ENCODE measurements at regions not wholly inside any gene's neighbourhood (a gene's known extent, or its start where the extent isn't known, plus 50 kb on each side); places are given as distances from the start of the nearest gene placed in this dataset.

DNA sequence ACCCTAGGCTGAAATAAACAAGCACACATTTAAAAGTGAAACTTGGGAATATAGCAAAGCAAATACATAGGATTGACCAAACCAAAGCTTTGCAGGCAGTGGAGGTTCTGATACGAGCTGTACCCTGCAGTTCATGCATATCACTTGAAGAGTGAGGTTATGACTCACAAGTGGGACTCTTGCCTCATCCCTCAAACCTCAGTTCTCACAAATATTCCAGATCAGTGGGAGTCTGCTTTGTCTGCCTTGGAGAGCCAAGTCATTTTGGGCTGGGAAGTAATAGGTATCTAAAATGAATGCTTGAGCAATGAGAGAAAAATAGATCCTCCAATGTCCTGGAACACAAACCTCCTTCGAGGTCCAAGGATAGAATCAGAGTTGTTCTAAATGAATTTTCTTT, 116.4 kb downstream of the LRIG3 start:
- H3K9ac ChIP-seq (ENCODE audit: low read depth in 1 of 2, low read length in 2 of 2) = no peak overlapping the region
- H3K27ac ChIP-seq (ENCODE audit: low read depth, low read length) = no peak overlapping the region
- H3K4me1 ChIP-seq (ENCODE audit: control insufficient read depth in 1 of 2, insufficient read depth in 2 of 2, low read length in 2 of 2) = no peaks in the 10 kb centered on the region
- no peaks in the 10 kb centered on the region for H3K36me3 ChIP-seq (ENCODE audit: control insufficient read depth in 1 of 2, insufficient read depth in 2 of 2, low read length in 2 of 2)
- no peaks in the 10 kb centered on the region for H3K9me3 ChIP-seq (ENCODE audit: control insufficient read depth in 1 of 2, low read length in 2 of 2)
- no peaks in the 10 kb centered on the region for H3K27me3 ChIP-seq (ENCODE audit: control insufficient read depth in 1 of 2, insufficient read depth in 2 of 2, low read length in 2 of 2)
- H3K4me3 ChIP-seq (ENCODE audit: low read depth in 1 of 2, low read length in 2 of 2) = no peak overlapping the region

DNA sequence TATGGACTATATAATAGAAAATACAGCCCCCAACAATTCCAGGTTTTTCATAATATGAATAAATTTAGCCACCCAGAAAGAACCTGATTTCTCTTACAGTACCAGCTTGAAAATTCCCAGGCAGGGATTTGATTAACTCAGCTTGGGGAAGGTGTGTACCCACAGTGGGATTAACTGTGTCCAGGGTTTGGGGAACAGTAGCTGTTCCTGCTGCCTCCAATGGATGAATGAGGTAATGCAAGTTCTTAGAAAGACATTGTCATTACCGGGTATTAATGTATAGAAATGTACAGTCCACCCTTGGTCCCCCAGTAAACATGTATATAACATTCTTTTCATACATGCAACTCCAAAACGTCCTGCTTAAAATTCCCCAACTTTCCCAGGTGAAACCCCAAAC, 115.6 kb downstream of the LRIG3 start:
- Histone ChIP-seq H3K27me3 (ENCODE audit: control insufficient read depth in 1 of 2, insufficient read depth in 2 of 2, low read length in 2 of 2) (no peaks in the 10 kb centered on the region), H3K4me1 (ENCODE audit: control insufficient read depth in 1 of 2, insufficient read depth in 2 of 2, low read length in 2 of 2) (no peaks in the 10 kb centered on the region), H3K9ac (ENCODE audit: low read depth in 1 of 2, low read length in 2 of 2) (no peak overlapping the region), H3K27ac (ENCODE audit: low read depth, low read length) (no peak overlapping the region), H3K36me3 (ENCODE audit: control insufficient read depth in 1 of 2, insufficient read depth in 2 of 2, low read length in 2 of 2) (no peaks in the 10 kb centered on the region), H3K4me3 (ENCODE audit: low read depth in 1 of 2, low read length in 2 of 2) (no peak overlapping the region), H3K9me3 (ENCODE audit: control insufficient read depth in 1 of 2, low read length in 2 of 2) (no peaks in the 10 kb centered on the region)

DNA sequence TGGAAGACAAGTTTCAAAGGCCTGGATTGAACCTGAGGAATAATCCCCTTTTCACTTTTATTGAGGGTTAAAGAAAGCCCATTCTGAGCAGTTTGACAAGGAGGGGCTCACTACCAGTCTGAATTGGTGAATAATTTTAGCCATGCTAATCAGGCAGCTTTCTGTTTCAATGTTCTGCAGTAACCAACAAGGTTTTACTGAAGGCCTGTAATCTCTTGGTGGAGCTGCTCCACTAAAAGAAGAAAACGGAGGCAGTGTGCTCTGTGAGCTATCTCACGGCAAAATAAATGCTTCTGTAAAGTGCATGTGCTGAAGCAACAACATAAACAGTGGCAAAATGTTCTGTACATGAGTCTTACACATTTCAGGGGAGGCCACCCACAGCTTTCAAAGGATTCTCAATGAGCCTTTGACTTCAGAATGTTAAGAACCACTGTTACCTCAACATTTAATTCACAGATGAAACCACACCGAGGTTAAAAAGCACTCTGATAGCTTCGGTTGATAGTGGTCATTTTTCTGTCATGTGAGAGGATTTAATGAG, 111.2 kb downstream of the LRIG3 start:
- Histone ChIP-seq H3K36me3 (ENCODE audit: control insufficient read depth in 1 of 2, insufficient read depth in 2 of 2, low read length in 2 of 2) (no peaks in the 10 kb centered on the region), H3K27me3 (ENCODE audit: control insufficient read depth in 1 of 2, insufficient read depth in 2 of 2, low read length in 2 of 2) (no peaks in the 10 kb centered on the region), H3K9me3 (ENCODE audit: control insufficient read depth in 1 of 2, low read length in 2 of 2) (no peaks in the 10 kb centered on the region), H3K27ac (ENCODE audit: low read depth, low read length) (no peak overlapping the region), H3K4me1 (ENCODE audit: control insufficient read depth in 1 of 2, insufficient read depth in 2 of 2, low read length in 2 of 2) (no peaks in the 10 kb centered on the region), H3K4me3 (ENCODE audit: low read depth in 1 of 2, low read length in 2 of 2) (no peak overlapping the region), H3K9ac (ENCODE audit: low read depth in 1 of 2, low read length in 2 of 2) (no peak overlapping the region)

DNA sequence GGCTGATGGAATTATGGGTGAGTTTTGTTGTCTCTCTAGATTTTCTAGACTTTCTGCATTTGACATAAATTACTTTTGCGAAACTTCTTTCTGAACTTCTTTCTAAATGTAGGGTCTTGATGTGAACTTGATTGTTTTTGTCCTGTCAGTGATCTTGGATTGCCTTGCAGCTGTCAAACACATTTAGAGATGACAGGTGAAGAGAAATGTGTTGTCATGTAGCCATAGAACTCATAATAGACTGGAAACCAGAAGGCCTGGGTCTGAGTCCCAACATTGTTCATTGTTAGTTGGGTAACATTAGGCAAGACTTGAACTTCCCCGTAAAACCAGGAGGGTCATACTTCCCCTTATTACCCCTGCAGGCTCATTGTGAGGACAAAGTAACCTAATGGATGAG, 109.0 kb downstream of the LRIG3 start:
- no peaks in the 10 kb centered on the region for H3K9me3 ChIP-seq (ENCODE audit: control insufficient read depth in 1 of 2, low read length in 2 of 2)
- H3K4me3 ChIP-seq (ENCODE audit: low read depth in 1 of 2, low read length in 2 of 2) = no peak overlapping the region
- H3K36me3 ChIP-seq (ENCODE audit: control insufficient read depth in 1 of 2, insufficient read depth in 2 of 2, low read length in 2 of 2) = no peaks in the 10 kb centered on the region
- H3K27ac ChIP-seq (ENCODE audit: low read depth, low read length) = no peak overlapping the region
- H3K9ac ChIP-seq (ENCODE audit: low read depth in 1 of 2, low read length in 2 of 2) = no peak overlapping the region
- H3K4me1 ChIP-seq (ENCODE audit: control insufficient read depth in 1 of 2, insufficient read depth in 2 of 2, low read length in 2 of 2) = no peaks in the 10 kb centered on the region
- H3K27me3 ChIP-seq (ENCODE audit: control insufficient read depth in 1 of 2, insufficient read depth in 2 of 2, low read length in 2 of 2) = no peaks in the 10 kb centered on the region

DNA sequence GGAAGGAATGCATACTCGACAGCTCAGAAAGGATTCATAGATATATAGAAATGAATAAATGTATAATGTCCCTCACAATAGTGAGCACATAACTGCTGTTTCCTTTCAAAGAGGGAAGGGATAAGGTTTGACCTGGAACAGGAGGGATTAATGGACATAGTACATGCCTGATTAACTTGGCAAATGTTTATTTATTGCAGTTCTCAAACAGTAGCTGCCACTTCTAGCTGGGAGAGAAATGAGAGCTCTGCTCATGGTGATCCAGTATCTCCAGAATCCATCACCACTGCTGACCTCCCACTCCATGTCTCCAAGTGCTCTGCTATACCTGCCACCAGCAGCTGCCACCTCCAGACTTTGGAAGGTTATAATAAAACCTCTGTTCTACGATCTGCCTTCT, 108.1 kb downstream of the LRIG3 start:
- Histone ChIP-seq H3K4me3 (ENCODE audit: low read depth in 1 of 2, low read length in 2 of 2) (no peak overlapping the region), H3K36me3 (ENCODE audit: control insufficient read depth in 1 of 2, insufficient read depth in 2 of 2, low read length in 2 of 2) (no peaks in the 10 kb centered on the region), H3K9me3 (ENCODE audit: control insufficient read depth in 1 of 2, low read length in 2 of 2) (no peaks in the 10 kb centered on the region), H3K27ac (ENCODE audit: low read depth, low read length) (no peak overlapping the region), H3K4me1 (ENCODE audit: control insufficient read depth in 1 of 2, insufficient read depth in 2 of 2, low read length in 2 of 2) (no peaks in the 10 kb centered on the region), H3K9ac (ENCODE audit: low read depth in 1 of 2, low read length in 2 of 2) (no peak overlapping the region), H3K27me3 (ENCODE audit: control insufficient read depth in 1 of 2, insufficient read depth in 2 of 2, low read length in 2 of 2) (no peaks in the 10 kb centered on the region)

DNA sequence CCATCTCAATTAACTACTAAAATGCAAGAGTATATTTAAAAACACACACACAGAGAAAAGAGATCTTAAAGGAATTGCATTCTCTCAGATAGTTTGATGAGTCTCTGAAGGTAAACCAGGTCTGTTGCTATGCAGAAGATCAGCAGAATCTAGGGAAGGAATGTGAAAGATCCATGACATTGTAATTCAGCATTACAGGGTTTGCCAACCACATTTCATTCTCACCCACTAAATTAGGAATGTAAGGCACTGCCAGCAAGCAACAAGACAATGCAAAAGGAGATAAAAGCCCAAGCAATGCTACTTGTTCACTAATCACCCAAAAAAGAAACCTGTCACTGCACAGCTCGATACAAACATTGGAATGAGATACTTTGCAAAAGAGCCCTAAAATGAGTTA, 106.3 kb downstream of the LRIG3 start:
- Histone ChIP-seq H3K9ac (ENCODE audit: low read depth in 1 of 2, low read length in 2 of 2) (no peak overlapping the region), H3K4me1 (ENCODE audit: control insufficient read depth in 1 of 2, insufficient read depth in 2 of 2, low read length in 2 of 2) (no peaks in the 10 kb centered on the region), H3K36me3 (ENCODE audit: control insufficient read depth in 1 of 2, insufficient read depth in 2 of 2, low read length in 2 of 2) (no peaks in the 10 kb centered on the region)

DNA sequence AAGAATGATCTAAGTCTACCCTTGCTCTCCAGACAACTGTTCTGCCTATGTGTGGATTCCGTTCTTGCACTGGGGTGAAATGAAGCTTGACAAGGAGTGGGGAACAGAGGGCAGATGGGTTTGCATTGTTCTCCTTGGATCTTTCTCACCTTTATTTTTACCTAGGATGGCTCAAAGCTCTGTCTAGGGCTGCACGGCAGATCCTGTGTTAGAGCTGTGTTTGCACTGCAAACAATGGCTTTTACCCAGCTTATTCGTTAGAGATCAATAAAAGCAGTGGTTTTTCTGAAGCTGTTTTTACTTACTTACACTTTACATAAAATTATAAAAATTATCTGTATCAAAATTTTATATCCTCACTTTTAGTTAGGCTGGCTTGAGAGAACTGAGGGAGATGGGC, 105.1 kb downstream of the LRIG3 start:
- no peak overlapping the region for H3K4me3 ChIP-seq (ENCODE audit: low read depth in 1 of 2, low read length in 2 of 2)
- no peaks in the 10 kb centered on the region for H3K9me3 ChIP-seq (ENCODE audit: control insufficient read depth in 1 of 2, low read length in 2 of 2)
- H3K9ac ChIP-seq (ENCODE audit: low read depth in 1 of 2, low read length in 2 of 2) = no peak overlapping the region
- no peak overlapping the region for H3K27ac ChIP-seq (ENCODE audit: low read depth, low read length)
- no peaks in the 10 kb centered on the region for H3K27me3 ChIP-seq (ENCODE audit: control insufficient read depth in 1 of 2, insufficient read depth in 2 of 2, low read length in 2 of 2)
- no peaks in the 10 kb centered on the region for H3K4me1 ChIP-seq (ENCODE audit: control insufficient read depth in 1 of 2, insufficient read depth in 2 of 2, low read length in 2 of 2)
- H3K36me3 ChIP-seq (ENCODE audit: control insufficient read depth in 1 of 2, insufficient read depth in 2 of 2, low read length in 2 of 2) = no peaks in the 10 kb centered on the region

More for the DNA sequence above, 106.3 kb downstream of the LRIG3 start:
- Histone ChIP-seq H3K9me3 (ENCODE audit: control insufficient read depth in 1 of 2, low read length in 2 of 2) (no peaks in the 10 kb centered on the region), H3K27me3 (ENCODE audit: control insufficient read depth in 1 of 2, insufficient read depth in 2 of 2, low read length in 2 of 2) (no peaks in the 10 kb centered on the region), H3K4me3 (ENCODE audit: low read depth in 1 of 2, low read length in 2 of 2) (no peak overlapping the region), H3K27ac (ENCODE audit: low read depth, low read length) (no peak overlapping the region)

DNA sequence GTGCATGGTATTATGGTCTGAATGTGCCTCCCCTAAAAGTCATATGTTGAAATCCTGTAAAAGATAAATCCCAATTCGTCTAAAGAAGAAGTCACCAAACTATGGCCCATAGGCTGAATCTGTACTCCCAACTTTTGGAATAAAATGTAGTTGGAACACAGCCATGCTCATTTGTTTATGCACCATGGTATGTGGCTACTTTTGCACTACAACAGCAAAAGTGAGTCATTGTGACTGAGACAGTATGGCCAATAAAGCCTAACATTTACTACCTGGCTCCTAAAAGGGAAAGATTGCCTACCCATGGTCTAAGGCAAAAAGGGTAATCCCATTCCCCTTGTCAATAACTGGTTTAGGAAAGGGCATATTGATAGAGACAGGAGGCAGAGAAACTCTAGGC, 101.8 kb downstream of the LRIG3 start:
- no peaks in the 10 kb centered on the region for H3K4me1 ChIP-seq (ENCODE audit: control insufficient read depth in 1 of 2, insufficient read depth in 2 of 2, low read length in 2 of 2)
- no peaks in the 10 kb centered on the region for H3K27me3 ChIP-seq (ENCODE audit: control insufficient read depth in 1 of 2, insufficient read depth in 2 of 2, low read length in 2 of 2)
- no peaks in the 10 kb centered on the region for H3K36me3 ChIP-seq (ENCODE audit: control insufficient read depth in 1 of 2, insufficient read depth in 2 of 2, low read length in 2 of 2)
- no peak overlapping the region for H3K4me3 ChIP-seq (ENCODE audit: low read depth in 1 of 2, low read length in 2 of 2)
- H3K27ac ChIP-seq (ENCODE audit: low read depth, low read length) = no peak overlapping the region
- H3K9me3 ChIP-seq (ENCODE audit: control insufficient read depth in 1 of 2, low read length in 2 of 2) = no peaks in the 10 kb centered on the region
- H3K9ac ChIP-seq (ENCODE audit: low read depth in 1 of 2, low read length in 2 of 2) = no peak overlapping the region

DNA sequence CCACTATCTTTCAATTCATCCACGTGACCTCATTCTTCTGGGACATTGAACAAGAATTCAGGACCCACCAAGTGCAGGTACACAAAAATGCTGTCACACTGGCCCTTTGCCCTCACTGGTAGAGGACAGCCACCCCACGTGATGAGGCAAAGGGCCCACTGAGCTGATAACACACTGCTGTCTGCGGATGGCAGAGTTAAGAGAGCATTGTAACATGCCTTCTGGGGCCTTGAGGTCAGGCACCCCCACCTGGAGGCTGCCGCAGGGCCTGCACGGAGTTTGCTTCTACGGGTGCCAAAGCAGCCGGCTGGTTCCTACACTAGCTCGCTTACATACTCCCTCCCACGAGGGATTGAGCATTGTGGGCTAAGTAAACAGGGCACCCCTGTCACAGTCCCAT, 101.0 kb downstream of the LRIG3 start:
- Histone ChIP-seq H3K36me3 (ENCODE audit: control insufficient read depth in 1 of 2, insufficient read depth in 2 of 2, low read length in 2 of 2) (no peaks in the 10 kb centered on the region), H3K4me3 (ENCODE audit: low read depth in 1 of 2, low read length in 2 of 2) (no peak overlapping the region), H3K4me1 (ENCODE audit: control insufficient read depth in 1 of 2, insufficient read depth in 2 of 2, low read length in 2 of 2) (no peaks in the 10 kb centered on the region), H3K27ac (ENCODE audit: low read depth, low read length) (no peak overlapping the region), H3K9me3 (ENCODE audit: control insufficient read depth in 1 of 2, low read length in 2 of 2) (no peaks in the 10 kb centered on the region), H3K9ac (ENCODE audit: low read depth in 1 of 2, low read length in 2 of 2) (no peak overlapping the region), H3K27me3 (ENCODE audit: control insufficient read depth in 1 of 2, insufficient read depth in 2 of 2, low read length in 2 of 2) (no peaks in the 10 kb centered on the region)

DNA sequence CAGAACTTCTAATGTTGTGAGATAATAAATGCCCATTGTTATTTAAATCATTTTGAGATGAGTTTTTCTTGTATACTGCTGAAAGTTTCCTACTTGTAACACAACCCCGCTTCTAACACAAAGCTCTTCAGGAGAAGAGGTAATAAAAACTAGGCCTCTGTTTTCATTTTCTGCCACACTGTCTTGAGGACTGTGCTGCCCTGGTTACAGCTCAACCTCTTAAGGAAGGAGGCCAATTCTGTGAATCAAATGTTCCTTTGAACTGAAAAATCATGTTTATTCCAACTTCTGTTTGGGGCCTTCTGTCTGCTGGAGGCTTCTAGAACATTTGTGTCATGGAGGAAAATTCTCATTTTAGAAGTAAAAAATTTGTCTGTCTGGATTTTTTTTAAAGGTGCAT, 100.3 kb downstream of the LRIG3 start:
- no peaks in the 10 kb centered on the region for H3K4me1 ChIP-seq (ENCODE audit: control insufficient read depth in 1 of 2, insufficient read depth in 2 of 2, low read length in 2 of 2)
- no peak overlapping the region for H3K27ac ChIP-seq (ENCODE audit: low read depth, low read length)
- no peaks in the 10 kb centered on the region for H3K36me3 ChIP-seq (ENCODE audit: control insufficient read depth in 1 of 2, insufficient read depth in 2 of 2, low read length in 2 of 2)
- no peaks in the 10 kb centered on the region for H3K9me3 ChIP-seq (ENCODE audit: control insufficient read depth in 1 of 2, low read length in 2 of 2)
- no peak overlapping the region for H3K9ac ChIP-seq (ENCODE audit: low read depth in 1 of 2, low read length in 2 of 2)
- H3K27me3 ChIP-seq (ENCODE audit: control insufficient read depth in 1 of 2, insufficient read depth in 2 of 2, low read length in 2 of 2) = no peaks in the 10 kb centered on the region
- no peak overlapping the region for H3K4me3 ChIP-seq (ENCODE audit: low read depth in 1 of 2, low read length in 2 of 2)
